Smooth muscle cell (in vitro differentiated cells): ENCODE measurements at regions not wholly inside any gene's neighbourhood (a gene's known extent, or its start where the extent isn't known, plus 50 kb on each side); places are given as distances from the start of the nearest gene placed in this dataset.

ENCODE experiments used
- DNase-seq: peaks from one replicate; lab custom pipeline; 2025; ENCODE audit not compliant: unreplicated experiment; lab: John Stamatoyannopoulos, UW
- H2AFZ ChIP-seq: fragments of 200-600 bp; sonication (generic); 2 replicates; pipeline ENCODE4 v1.6.0; 2016; ENCODE audit warnings: antibody characterized with exemption, low read depth, mild to moderate bottlenecking
- H3F3A ChIP-seq: fragments of 200-600 bp; sonication (generic); 2 replicates; pipeline ENCODE4 v1.6.0; 2017; ENCODE audit warnings: antibody characterized with exemption, low read depth
- H3K27ac ChIP-seq: fragments of 200-600 bp; sonication (generic); 2 replicates; pipeline ENCODE4 v1.5.1; 2016; ENCODE audit warnings: low read depth, mild to moderate bottlenecking
- H3K27me3 ChIP-seq: fragments of 200-600 bp; sonication (generic); 2 replicates; pipeline ENCODE4 v1.6.1; 2016; ENCODE audit warnings: low read depth, mild to moderate bottlenecking
- H3K36me3 ChIP-seq: fragments of 200-600 bp; sonication (generic); 2 replicates; pipeline ENCODE4 v1.5.1; 2016; ENCODE audit warnings: low read depth
- H3K4me1 ChIP-seq: fragments of 200-600 bp; sonication (generic); 2 replicates; pipeline ENCODE4 v1.5.1; 2016; ENCODE audit warnings: low read depth
- H3K4me2 ChIP-seq: fragments of 200-600 bp; sonication (generic); 2 replicates; pipeline ENCODE4 v1.6.0; 2016; ENCODE audit warnings: mild to moderate bottlenecking
- H3K4me3 ChIP-seq: fragments of 200-600 bp; sonication (generic); 2 replicates; pipeline ENCODE4 v1.5.1; 2016; ENCODE audit warnings: mild to moderate bottlenecking
- H3K79me2 ChIP-seq: fragments of 200-600 bp; sonication (generic); 2 replicates; pipeline ENCODE4 v1.6.0; 2016; ENCODE audit warnings: low read depth, mild to moderate bottlenecking
- H3K9ac ChIP-seq: fragments of 200-600 bp; sonication (generic); 2 replicates; pipeline ENCODE4 v1.6.0; 2016; ENCODE audit warnings: low read depth
- H3K9me3 ChIP-seq: fragments of 200-600 bp; sonication (generic); replicated peaks from 2 replicates; pipeline ENCODE4 v1.5.1; 2016; ENCODE audit warnings: low read depth
- H4K20me1 ChIP-seq: fragments of 200-600 bp; sonication (generic); 2 replicates; pipeline ENCODE4 v1.6.0; 2016; ENCODE audit warnings: low read depth
- WGBS: methylation state at CpG from one replicate; pipeline ENCODE4 v1.1.7; 2016; ENCODE audit warnings: low lambda C conversion rate; 5-methylcytosine and 5-hydroxymethylcytosine counted together
- TF ChIP-seq, protein P1 (sequence below): fragments of 200-600 bp; sonication (generic); IDR thresholded peaks from 2 replicates; pipeline ENCODE4 v1.5.1; 2017; ENCODE audit warnings: borderline replicate concordance, mild to moderate bottlenecking, antibody characterized with exemption; ENCODE audit not compliant: insufficient read depth, poor library complexity, severe bottlenecking

DNA sequence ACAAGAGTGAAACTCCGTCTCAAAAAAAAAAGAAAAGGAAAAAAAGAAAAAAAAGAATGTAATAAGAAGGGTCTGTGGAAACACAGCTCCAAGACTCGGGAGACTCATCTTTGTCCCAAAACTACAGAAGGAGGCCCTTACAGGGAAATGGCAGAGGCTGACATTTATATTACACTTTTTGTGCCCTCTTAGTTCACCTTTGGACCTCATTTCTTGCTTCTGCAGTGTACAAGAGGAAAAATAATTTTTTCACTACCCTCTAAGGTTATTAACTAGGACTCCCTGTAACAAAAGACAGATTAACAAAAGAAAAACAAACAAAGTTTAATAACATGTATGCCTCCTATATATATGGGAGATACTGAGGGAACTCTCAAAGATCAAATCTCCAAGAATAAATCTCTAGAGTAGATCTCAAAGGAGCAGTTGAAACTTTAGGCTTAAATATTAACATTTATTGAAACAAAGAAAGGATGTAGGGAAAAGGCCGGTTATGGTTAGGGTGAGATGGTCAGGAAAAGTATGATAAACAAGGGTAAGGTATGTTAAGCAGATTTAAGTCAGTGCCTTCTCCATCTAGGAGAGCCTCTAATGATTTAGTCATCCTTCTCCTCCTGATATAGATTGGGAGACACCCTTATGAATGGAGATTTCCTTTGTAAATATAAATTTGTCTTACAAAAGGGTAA lies 121.3 kb upstream of the JADE1 start:
- DNase-seq = no peak
- no peak overlapping the region for H3K4me2 ChIP-seq

GRCh38 chr4:128686810-128687209 lies 122.7 kb upstream of the JADE1 start:
- Histone ChIP-seq H3F3A (peaks cover 5% of the 10 kb centered on the region), H3K9me3 (no peaks in the 10 kb centered on the region), H3K9ac (no peak overlapping the region), H3K4me3 (no peak overlapping the region), H2AFZ (no peak overlapping the region), H3K27ac (no peak overlapping the region), H3K4me2 (no peak overlapping the region), H4K20me1 (no peaks in the 10 kb centered on the region), H3K4me1 (peaks cover 17% of the 10 kb centered on the region), H3K36me3 (no peaks in the 10 kb centered on the region), H3K27me3 (no peaks in the 10 kb centered on the region), H3K79me2 (no peaks in the 10 kb centered on the region)
- TF ChIP-seq, protein P1, sequence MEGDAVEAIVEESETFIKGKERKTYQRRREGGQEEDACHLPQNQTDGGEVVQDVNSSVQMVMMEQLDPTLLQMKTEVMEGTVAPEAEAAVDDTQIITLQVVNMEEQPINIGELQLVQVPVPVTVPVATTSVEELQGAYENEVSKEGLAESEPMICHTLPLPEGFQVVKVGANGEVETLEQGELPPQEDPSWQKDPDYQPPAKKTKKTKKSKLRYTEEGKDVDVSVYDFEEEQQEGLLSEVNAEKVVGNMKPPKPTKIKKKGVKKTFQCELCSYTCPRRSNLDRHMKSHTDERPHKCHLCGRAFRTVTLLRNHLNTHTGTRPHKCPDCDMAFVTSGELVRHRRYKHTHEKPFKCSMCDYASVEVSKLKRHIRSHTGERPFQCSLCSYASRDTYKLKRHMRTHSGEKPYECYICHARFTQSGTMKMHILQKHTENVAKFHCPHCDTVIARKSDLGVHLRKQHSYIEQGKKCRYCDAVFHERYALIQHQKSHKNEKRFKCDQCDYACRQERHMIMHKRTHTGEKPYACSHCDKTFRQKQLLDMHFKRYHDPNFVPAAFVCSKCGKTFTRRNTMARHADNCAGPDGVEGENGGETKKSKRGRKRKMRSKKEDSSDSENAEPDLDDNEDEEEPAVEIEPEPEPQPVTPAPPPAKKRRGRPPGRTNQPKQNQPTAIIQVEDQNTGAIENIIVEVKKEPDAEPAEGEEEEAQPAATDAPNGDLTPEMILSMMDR = no peak
- 96% methylated on average over 2 of the region's 2 CpGs for WGBS
- no peak for DNase-seq

More for the DNA sequence above, 121.3 kb upstream of the JADE1 start:
- Histone ChIP-seq H3K4me1 (peaks cover 3% of the 10 kb centered on the region), H3F3A (peaks cover 5% of the 10 kb centered on the region), H3K9me3 (no peaks in the 10 kb centered on the region), H3K27me3 (no peaks in the 10 kb centered on the region), H3K79me2 (no peaks in the 10 kb centered on the region), H3K36me3 (no peaks in the 10 kb centered on the region), H4K20me1 (no peaks in the 10 kb centered on the region), H3K27ac (no peak overlapping the region), H2AFZ (no peak overlapping the region), H3K4me3 (no peak overlapping the region), H3K9ac (no peak overlapping the region)
- TF ChIP-seq, protein P1 = no peak
- 66% methylated on average over 3 of the region's 3 CpGs for WGBS

DNA sequence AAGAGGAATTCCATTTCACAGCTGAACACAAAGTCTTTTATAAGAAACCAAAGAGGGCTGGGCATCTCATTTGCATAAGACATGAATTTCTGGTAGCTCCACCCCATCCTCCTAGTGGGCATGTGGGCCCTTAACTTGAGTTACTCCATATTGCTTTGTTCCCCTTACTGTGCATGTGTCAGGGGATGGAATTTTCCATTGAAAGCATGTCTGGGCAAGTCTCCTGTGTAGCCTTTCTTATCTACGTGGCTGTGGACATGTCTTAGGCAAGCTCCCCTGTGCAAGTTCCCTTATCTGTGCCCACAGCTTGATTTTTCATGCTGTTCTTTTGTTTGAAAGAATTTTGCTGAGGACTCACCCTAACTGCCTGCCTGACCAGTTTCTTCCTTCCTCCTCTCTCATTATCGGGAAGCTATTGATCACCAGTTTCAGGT lies 123.5 kb upstream of the JADE1 start:
- no peak overlapping the region for H3K9ac ChIP-seq
- H3K36me3 ChIP-seq = no peaks in the 10 kb centered on the region
- H3F3A ChIP-seq = peaks cover 5% of the 10 kb centered on the region
- 79% methylated on average over 2 of the region's 2 CpGs for WGBS
- H4K20me1 ChIP-seq = no peaks in the 10 kb centered on the region
- H3K4me2 ChIP-seq = no peak overlapping the region
- no peaks in the 10 kb centered on the region for H3K79me2 ChIP-seq
- no peak overlapping the region for H3K27ac ChIP-seq
- H2AFZ ChIP-seq = no peak overlapping the region
- no peaks in the 10 kb centered on the region for H3K27me3 ChIP-seq
- H3K9me3 ChIP-seq = no peaks in the 10 kb centered on the region
- TF ChIP-seq, protein P1 = no peak
- H3K4me3 ChIP-seq = no peak overlapping the region
- no peak for DNase-seq
- peaks cover 17% of the 10 kb centered on the region for H3K4me1 ChIP-seq

DNA sequence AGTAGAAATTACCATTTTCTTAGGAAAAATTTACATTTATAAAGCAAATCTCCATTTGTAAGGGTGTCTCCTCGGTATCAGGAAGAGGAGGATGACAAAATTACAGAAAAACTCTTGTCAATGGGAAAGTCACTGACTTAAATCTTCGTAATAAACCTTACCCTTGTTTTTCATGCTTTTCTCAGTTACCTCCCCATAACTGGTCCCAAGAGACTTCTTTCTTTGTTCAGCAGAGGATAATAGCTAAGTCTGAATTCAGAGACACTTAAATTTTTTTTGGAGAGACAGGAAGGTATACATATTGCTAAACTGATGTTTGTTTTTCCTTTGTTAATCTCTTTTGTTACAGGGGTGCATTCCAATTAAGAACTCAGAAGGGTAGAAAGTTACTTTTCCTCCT lies 125.5 kb upstream of the JADE1 start:
- H3K27me3 ChIP-seq = no peaks in the 10 kb centered on the region
- no peaks in the 10 kb centered on the region for H3K9me3 ChIP-seq
- H3K79me2 ChIP-seq = no peaks in the 10 kb centered on the region
- no peaks in the 10 kb centered on the region for H4K20me1 ChIP-seq
- 73% methylated on average over 2 of the region's 2 CpGs for WGBS
- H2AFZ ChIP-seq = no peak overlapping the region
- no peak for DNase-seq
- no peak overlapping the region for H3K9ac ChIP-seq
- H3K4me2 ChIP-seq = no peak overlapping the region
- no peak overlapping the region for H3K4me3 ChIP-seq
- no peaks in the 10 kb centered on the region for H3K36me3 ChIP-seq
- peaks cover 17% of the 10 kb centered on the region for H3K4me1 ChIP-seq
- no peak overlapping the region for H3K27ac ChIP-seq
- no peaks in the 10 kb centered on the region for H3F3A ChIP-seq
- TF ChIP-seq, protein P1 = no peak
